Kidney epithelial cell (primary cell): ENCODE measurements at regions not wholly inside any gene's neighbourhood (a gene's known extent, or its start where the extent isn't known, plus 50 kb on each side); places are given as distances from the start of the nearest gene placed in this dataset.

Experiments
- DNase-seq: peaks from one replicate; pipeline ENCODE4 v3.0.0-alpha.2; 2010; ENCODE audit warnings: low read depth
- H3K27me3 ChIP-seq: 2 replicates; pipeline ENCODE4 v1.6.0; 2011; ENCODE audit warnings: low read length; ENCODE audit not compliant: control insufficient read depth, insufficient read depth
- H3K36me3 ChIP-seq: 2 replicates; pipeline ENCODE4 v1.5.1; 2011; ENCODE audit warnings: low read length; ENCODE audit not compliant: control insufficient read depth, insufficient read depth
- H3K4me3 ChIP-seq: 2 replicates; pipeline ENCODE4 v1.5.1; 2011; ENCODE audit warnings: low read depth, mild to moderate bottlenecking, control low read depth, low read length
- TF ChIP-seq, protein P1 (sequence below): IDR thresholded peaks from 2 replicates; pipeline ENCODE4 v1.5.1; 2011; ENCODE audit warnings: mild to moderate bottlenecking, moderate library complexity, low read length, control low read depth, inconsistent platforms; ENCODE audit not compliant: insufficient read depth, poor library complexity, severe bottlenecking

DNA sequence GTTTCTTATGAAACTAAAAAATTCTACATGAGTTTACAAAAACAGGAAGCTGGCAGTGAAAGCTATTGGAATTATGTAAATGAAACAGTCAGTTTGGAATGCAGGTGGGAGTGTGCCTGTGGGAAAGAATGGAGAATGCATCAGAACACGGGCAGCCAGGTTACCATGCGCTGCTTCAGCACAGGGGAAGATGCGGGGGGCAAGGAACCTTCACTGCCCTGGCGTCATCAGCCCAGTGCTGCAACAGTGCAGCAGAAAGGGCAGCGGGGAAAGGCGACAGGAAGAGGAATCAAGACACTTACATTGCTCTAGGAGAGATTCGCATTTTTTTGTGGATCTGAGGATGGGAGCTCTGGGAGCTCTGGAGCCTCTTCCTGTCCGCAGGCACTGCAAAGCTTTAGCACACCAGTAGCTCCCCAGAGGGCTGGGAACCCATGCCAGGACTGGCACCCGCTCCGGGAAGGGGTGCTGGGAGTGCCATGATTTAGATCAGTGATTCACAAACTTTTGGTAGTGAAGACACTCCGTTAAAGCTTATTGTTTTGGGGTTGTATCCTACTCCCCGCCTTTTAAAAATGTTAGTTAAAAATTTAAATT is 64.1 kb upstream of the WDR26 start:
- H3K4me3 ChIP-seq = no peak overlapping the region
- H3K27me3 ChIP-seq = no peaks in the 10 kb centered on the region
- peak; percentile 88 for DNase-seq
- TF ChIP-seq, protein P1, sequence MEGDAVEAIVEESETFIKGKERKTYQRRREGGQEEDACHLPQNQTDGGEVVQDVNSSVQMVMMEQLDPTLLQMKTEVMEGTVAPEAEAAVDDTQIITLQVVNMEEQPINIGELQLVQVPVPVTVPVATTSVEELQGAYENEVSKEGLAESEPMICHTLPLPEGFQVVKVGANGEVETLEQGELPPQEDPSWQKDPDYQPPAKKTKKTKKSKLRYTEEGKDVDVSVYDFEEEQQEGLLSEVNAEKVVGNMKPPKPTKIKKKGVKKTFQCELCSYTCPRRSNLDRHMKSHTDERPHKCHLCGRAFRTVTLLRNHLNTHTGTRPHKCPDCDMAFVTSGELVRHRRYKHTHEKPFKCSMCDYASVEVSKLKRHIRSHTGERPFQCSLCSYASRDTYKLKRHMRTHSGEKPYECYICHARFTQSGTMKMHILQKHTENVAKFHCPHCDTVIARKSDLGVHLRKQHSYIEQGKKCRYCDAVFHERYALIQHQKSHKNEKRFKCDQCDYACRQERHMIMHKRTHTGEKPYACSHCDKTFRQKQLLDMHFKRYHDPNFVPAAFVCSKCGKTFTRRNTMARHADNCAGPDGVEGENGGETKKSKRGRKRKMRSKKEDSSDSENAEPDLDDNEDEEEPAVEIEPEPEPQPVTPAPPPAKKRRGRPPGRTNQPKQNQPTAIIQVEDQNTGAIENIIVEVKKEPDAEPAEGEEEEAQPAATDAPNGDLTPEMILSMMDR = no peak
- no peaks in the 10 kb centered on the region for H3K36me3 ChIP-seq

DNA sequence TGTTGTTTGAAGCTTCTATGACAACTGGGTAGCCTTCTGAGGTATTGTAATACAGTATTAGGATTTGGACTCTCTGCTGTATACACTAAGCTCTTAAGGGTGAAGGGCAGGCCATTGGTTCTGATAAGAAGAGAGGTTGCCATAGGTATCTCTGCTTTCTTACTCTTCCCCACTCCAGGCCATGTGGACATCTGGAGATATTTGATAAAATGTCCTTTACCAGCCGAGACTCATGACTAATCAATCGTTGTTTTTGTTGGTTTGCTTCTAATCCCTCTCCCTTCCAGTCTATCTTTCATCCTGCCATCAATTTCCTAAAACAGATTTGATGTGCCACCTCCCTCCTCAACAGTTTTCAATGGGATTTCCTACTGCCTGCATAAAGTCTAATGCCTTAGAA is 64.6 kb upstream of the WDR26 start:
- H3K27me3 ChIP-seq = no peaks in the 10 kb centered on the region
- H3K4me3 ChIP-seq = no peak overlapping the region
- TF ChIP-seq, protein P1 = no peak
- no peak for DNase-seq
- no peaks in the 10 kb centered on the region for H3K36me3 ChIP-seq

DNA sequence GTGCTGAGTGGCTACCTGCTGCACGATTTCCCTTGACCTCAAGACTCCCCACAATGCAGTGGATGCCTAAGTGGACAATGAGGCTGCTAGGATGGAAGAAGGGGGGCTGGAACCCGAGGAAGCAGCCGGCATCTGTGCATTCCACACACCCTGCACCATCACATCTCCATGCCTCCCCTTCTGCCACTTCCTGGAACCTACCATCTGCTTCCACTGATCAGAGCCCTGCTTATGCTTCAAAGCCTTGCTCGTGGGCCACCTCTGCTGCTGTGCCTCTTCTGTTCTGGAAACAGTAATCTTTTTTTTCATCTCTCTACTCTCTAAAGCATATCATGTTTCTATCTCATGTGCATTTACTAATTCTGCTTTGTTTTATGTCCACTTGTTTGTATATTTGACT is 66.2 kb upstream of the WDR26 start:
- TF ChIP-seq, protein P1 = no peak
- Histone ChIP-seq H3K36me3 (no peaks in the 10 kb centered on the region), H3K27me3 (no peaks in the 10 kb centered on the region), H3K4me3 (no peak overlapping the region)
- DNase-seq = no peak

DNA sequence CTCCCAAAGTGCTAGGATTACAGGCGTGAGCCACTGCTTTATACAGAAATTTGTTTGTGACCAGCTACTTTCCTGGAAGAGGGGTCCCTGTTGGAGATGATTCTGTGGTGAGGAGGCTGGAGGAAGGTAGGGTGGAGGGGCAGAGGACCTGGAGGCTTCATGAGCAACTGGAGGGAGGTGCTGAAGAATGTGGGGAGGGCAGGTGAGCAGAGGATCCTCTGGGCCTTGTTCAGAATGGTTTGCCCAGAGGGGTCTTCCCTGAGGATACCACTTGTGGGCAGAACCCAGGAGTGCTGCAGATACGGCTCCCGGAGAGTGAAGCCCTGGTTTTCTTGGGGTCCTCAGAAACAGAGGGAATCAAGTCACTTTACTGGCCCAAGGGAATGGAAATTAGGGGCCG is 67.2 kb upstream of the WDR26 start:
- H3K36me3 ChIP-seq = no peaks in the 10 kb centered on the region
- H3K27me3 ChIP-seq = no peaks in the 10 kb centered on the region
- TF ChIP-seq, protein P1 = no peak
- no peak for DNase-seq
- H3K4me3 ChIP-seq = no peak overlapping the region

DNA sequence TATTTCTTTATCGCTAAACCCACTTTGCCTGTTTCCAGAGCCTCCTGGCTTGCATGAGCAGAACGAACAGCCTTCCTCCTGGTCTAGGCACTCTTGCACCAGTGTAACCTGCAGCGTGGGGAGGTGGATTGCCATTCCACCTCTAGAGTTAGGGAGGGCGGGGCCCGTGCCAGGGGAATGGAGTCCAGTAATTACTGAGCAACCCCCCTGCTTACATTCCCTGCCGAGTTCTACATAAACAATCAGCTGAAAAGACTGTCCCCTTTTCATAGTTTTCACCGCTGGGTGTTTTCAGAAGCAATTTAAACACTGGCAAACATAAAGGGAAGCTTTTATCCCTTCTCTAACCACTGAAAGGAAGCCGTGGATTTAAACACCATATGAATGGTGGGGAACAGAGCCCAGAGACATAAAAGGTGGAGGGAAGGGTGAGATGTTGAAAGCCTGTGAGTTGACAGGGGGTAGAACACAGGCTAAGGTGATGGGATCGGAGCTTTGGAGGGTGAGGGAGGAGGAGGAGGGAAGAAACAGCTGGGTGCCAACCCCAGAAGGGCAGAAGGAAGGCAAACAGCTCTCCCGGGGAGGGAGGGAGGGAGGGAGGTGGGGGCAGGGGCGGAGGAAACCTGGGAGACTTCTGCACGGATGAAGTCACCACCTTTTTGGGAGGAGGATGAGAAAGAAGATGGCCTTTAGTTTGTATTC is 68.0 kb upstream of the WDR26 start:
- TF ChIP-seq, protein P1 = no peak
- Histone ChIP-seq H3K4me3 (no peak overlapping the region), H3K36me3 (no peaks in the 10 kb centered on the region), H3K27me3 (no peaks in the 10 kb centered on the region)
- DNase-seq = no peak
